ENCODE measurements at regions not wholly inside any gene's neighbourhood (a gene's known extent, or its start where the extent isn't known, plus 50 kb on each side); places are given as distances from the start of the nearest gene placed in this dataset.

GRCh38 chr3:6180171-6180570 lies 680.7 kb upstream of the GRM7 start:
- Histone ChIP-seq H3K27me3 (no peaks in the 10 kb centered on the region), H3K4me1 (no peaks in the 10 kb centered on the region), H3K9me3 (no peaks in the 10 kb centered on the region), H3K36me3 (no peaks in the 10 kb centered on the region), H3K27ac (no peak overlapping the region), H3K4me3 (replicated peaks in 1 of 3) (no peak overlapping the region)
- no peak for TF ChIP-seq CTCF (IDR thresholded peaks at IDR 0.05)
- no peak for TF ChIP-seq POLR2A (IDR thresholded peaks at IDR 0.05)
- intact Hi-C loops (cut with DNase I), result no loop called here
- no peak for DNase-seq

- Histone ChIP-seq H3K27me3 (no peaks in the 10 kb centered on the region), H3K36me3 (no peaks in the 10 kb centered on the region), H3K4me3 (replicated peaks in 1 of 3) (no peak overlapping the region), H3K27ac (no peak overlapping the region), H3K4me1 (no peaks in the 10 kb centered on the region), H3K9me3 (no peaks in the 10 kb centered on the region)
- WGBS, 2 donors, result 68 to 72% methylated on average over 5 of the region's 5 CpGs
- no peak for TF ChIP-seq CTCF (IDR thresholded peaks at IDR 0.05)
- no peak for TF ChIP-seq POLR2A (IDR thresholded peaks at IDR 0.05)
- intact Hi-C loops (cut with DNase I), result no loop called here
- no peak for DNase-seq
These were observed 678.4 kb upstream of the GRM7 start for GRCh38 chr3:6182476-6182875.

GRCh38 chr3:6182909-6183308 lies 678.0 kb upstream of the GRM7 start:
- H3K4me3 ChIP-seq (replicated peaks in 1 of 3), result no peak overlapping the region
- H3K27ac ChIP-seq, result no peak overlapping the region
- TF ChIP-seq CTCF (IDR thresholded peaks at IDR 0.05), result no peak
- TF ChIP-seq POLR2A (IDR thresholded peaks at IDR 0.05), result no peak
- H3K4me1 ChIP-seq, result no peaks in the 10 kb centered on the region
- DNase-seq, result no peak
- H3K36me3 ChIP-seq, result no peaks in the 10 kb centered on the region
- intact Hi-C loops (cut with DNase I), result no loop called here
- 92 to 94% methylated on average over 2 of the region's 2 CpGs for WGBS, 2 donors
- no peaks in the 10 kb centered on the region for H3K27me3 ChIP-seq
- no peaks in the 10 kb centered on the region for H3K9me3 ChIP-seq

GRCh38 chr3:6189384-6189783 lies 671.5 kb upstream of the GRM7 start:
- no peak overlapping the region for H3K27ac ChIP-seq

GRCh38 chr3:6204891-6205290 lies 656.0 kb upstream of the GRM7 start:
- Histone ChIP-seq H3K9me3 (no peaks in the 10 kb centered on the region), H3K4me1 (no peaks in the 10 kb centered on the region), H3K4me3 (replicated peaks in 1 of 3) (no peak overlapping the region), H3K27ac (no peak overlapping the region), H3K36me3 (no peaks in the 10 kb centered on the region), H3K27me3 (no peaks in the 10 kb centered on the region)
- intact Hi-C loops (cut with DNase I), result no loop called here
- TF ChIP-seq CTCF (IDR thresholded peaks at IDR 0.05), result peak in 1 of 6 experiments; percentile 15
- TF ChIP-seq POLR2A (IDR thresholded peaks at IDR 0.05), result no peak
- DNase-seq, result no peak
- 80 to 81% methylated on average over 1 of the region's 1 CpG for WGBS, 2 donors

More at GRCh38 chr3:6189384-6189783, 671.5 kb upstream of the GRM7 start:
- DNase-seq, result no peak
- TF ChIP-seq CTCF (IDR thresholded peaks at IDR 0.05) (no peak), POLR2A (IDR thresholded peaks at IDR 0.05) (no peak)
- no peaks in the 10 kb centered on the region for H3K9me3 ChIP-seq
- H3K36me3 ChIP-seq, result no peaks in the 10 kb centered on the region
- intact Hi-C loops (cut with DNase I), result no loop called here
- no peak overlapping the region for H3K4me3 ChIP-seq (replicated peaks in 1 of 3)
- WGBS, 2 donors, result 94 to 100% methylated on average over 1 of the region's 1 CpG
- no peaks in the 10 kb centered on the region for H3K4me1 ChIP-seq
- no peaks in the 10 kb centered on the region for H3K27me3 ChIP-seq
